BE2C (cell line): ENCODE measurements at regions not wholly inside any gene's neighbourhood (a gene's known extent, or its start where the extent isn't known, plus 50 kb on each side); places are given as distances from the start of the nearest gene placed in this dataset.

Experiments
- DNase-seq: peaks from one replicate; pipeline ENCODE4 v3.0.0-alpha.2; 2020
- H3K27me3 ChIP-seq: fragments of 250-450 bp; sonication (Bioruptor Pico); 2 replicates; pipeline ENCODE4 v1.5.1; 2020; ENCODE audit warnings: mild to moderate bottlenecking
- H3K36me3 ChIP-seq: fragments of 250-450 bp; sonication (Bioruptor Pico); 2 replicates; pipeline ENCODE4 v1.5.1; 2020; ENCODE audit warnings: mild to moderate bottlenecking
- H3K4me1 ChIP-seq: fragments of 250-450 bp; sonication (Bioruptor Pico); 2 replicates; pipeline ENCODE4 v1.5.1; 2020
- H3K4me3 ChIP-seq: 2 replicates; pipeline ENCODE4 v1.5.1; 2011; ENCODE audit warnings: low read depth, low read length
- H3K9me3 ChIP-seq: fragments of 250-450 bp; sonication (Bioruptor Pico); 2 replicates; pipeline ENCODE4 v1.5.1; 2020
- TF ChIP-seq, protein P1 (sequence below): IDR thresholded peaks from 2 replicates; pipeline ENCODE4 v1.5.1; 2012; ENCODE audit warnings: mild to moderate bottlenecking, low read depth, low read length

DNA sequence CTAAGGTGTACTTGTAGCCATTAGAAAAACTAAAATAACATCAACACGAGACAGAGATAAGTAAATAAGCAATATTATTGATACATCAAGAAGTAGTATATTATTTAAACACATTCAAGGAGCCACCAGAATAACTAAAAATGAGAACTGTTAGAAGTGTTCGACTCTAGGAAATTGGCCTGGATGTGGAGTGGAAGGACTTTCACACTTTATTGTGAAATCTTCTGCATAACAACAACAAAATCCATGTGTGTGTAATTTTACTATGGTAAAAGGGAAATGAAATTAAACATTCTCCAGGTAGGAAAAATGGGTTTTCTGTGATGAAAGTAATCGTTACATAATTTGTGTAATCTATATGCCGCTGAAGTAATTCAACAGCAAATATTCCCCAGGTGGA, 96.3 kb upstream of the RNF152 start:
- no peaks in the 10 kb centered on the region for H3K9me3 ChIP-seq
- H3K4me1 ChIP-seq = no peaks in the 10 kb centered on the region
- no peaks in the 10 kb centered on the region for H3K36me3 ChIP-seq
- no peaks in the 10 kb centered on the region for H3K27me3 ChIP-seq
- H3K4me3 ChIP-seq = no peak overlapping the region
- TF ChIP-seq, protein P1, sequence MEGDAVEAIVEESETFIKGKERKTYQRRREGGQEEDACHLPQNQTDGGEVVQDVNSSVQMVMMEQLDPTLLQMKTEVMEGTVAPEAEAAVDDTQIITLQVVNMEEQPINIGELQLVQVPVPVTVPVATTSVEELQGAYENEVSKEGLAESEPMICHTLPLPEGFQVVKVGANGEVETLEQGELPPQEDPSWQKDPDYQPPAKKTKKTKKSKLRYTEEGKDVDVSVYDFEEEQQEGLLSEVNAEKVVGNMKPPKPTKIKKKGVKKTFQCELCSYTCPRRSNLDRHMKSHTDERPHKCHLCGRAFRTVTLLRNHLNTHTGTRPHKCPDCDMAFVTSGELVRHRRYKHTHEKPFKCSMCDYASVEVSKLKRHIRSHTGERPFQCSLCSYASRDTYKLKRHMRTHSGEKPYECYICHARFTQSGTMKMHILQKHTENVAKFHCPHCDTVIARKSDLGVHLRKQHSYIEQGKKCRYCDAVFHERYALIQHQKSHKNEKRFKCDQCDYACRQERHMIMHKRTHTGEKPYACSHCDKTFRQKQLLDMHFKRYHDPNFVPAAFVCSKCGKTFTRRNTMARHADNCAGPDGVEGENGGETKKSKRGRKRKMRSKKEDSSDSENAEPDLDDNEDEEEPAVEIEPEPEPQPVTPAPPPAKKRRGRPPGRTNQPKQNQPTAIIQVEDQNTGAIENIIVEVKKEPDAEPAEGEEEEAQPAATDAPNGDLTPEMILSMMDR = no peak
- no peak for DNase-seq

DNA sequence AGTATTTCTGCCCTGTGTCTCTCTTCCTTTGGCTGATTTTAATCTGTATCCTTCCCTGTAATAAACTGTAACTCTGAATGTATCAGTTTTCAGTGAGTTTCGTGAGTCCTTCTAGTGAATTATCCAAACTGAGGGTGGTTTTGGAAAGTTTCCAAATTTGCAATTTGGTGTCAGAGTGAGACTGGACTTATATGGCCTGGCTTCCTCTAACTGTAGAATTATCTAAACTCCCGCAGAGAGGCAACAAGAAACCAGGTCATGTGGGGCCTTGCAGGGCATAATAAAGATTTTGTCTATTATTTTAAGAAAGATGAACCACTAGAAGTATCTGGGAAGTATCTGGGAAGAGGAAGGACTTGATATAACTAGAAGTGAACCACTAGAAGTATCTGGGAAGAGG, 95.3 kb upstream of the RNF152 start:
- Histone ChIP-seq H3K4me3 (no peak overlapping the region), H3K36me3 (no peaks in the 10 kb centered on the region), H3K27me3 (no peaks in the 10 kb centered on the region), H3K9me3 (no peaks in the 10 kb centered on the region), H3K4me1 (no peaks in the 10 kb centered on the region)
- TF ChIP-seq, protein P1 = no peak
- no peak for DNase-seq

DNA sequence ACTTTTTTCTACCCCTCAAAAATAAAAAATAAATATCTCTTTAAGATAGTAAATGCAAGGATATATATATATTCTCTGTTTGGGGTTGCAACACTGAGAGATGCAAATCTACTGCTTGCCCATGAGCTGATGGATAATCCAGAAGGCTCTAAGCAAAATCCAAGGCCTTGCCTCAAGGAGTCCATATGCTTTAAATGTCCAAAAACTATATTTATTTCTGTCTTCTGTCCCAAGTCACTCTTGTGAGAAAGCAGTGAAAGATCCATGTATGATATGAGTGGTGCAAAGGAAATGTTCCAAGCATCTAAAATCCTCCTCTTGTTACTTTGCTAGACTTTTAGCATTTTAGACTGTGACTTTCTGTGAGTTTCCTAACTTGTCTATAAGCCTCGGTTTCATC, 92.9 kb upstream of the RNF152 start:
- no peak for DNase-seq
- Histone ChIP-seq H3K36me3 (no peaks in the 10 kb centered on the region), H3K27me3 (no peaks in the 10 kb centered on the region), H3K4me3 (no peak overlapping the region), H3K9me3 (no peaks in the 10 kb centered on the region), H3K4me1 (no peaks in the 10 kb centered on the region)
- TF ChIP-seq, protein P1 = no peak

DNA sequence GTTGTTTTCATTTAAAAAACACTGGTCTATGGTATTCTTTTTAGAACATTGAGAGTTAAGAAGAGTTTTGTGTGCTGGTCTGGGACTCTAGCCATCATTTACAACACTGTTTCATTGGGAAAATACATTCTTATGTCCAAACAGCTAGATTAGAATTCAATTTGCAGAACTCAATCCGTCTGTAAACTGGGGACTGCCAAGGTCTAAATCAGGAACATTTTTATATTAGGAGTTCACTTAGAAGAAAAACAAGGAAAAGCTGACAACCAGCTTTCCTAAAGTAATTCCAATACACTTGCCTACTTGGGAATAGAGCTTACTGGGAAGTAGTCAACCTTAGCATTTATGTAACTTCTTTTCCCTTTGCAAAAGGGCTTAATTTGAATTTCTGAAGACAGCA, 91.5 kb upstream of the RNF152 start:
- Histone ChIP-seq H3K36me3 (no peaks in the 10 kb centered on the region), H3K4me3 (no peak overlapping the region), H3K4me1 (no peaks in the 10 kb centered on the region), H3K9me3 (no peaks in the 10 kb centered on the region), H3K27me3 (no peaks in the 10 kb centered on the region)
- no peak for DNase-seq
- TF ChIP-seq, protein P1 = no peak

DNA sequence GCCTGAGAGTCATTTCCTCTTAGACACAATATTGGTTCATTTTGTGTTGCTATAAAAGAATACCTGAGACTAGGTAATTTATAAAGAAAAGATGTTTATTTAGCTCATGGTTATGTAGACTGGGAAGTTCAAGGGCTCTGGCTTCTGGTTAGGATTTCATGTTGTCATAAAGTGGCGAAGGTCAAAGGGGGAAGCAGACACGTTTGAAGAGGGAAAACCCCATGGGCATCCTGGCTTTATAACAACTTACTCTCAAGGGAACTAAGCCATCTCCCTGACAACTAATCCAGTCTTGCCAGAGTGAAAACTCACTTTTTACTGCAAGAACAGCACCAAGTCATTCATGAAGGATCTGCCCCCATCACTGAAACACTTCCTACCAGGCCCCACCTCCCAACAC, 89.7 kb upstream of the RNF152 start:
- Histone ChIP-seq H3K27me3 (no peaks in the 10 kb centered on the region), H3K36me3 (no peaks in the 10 kb centered on the region), H3K4me3 (no peak overlapping the region), H3K4me1 (no peaks in the 10 kb centered on the region), H3K9me3 (no peaks in the 10 kb centered on the region)
- no peak for DNase-seq
- TF ChIP-seq, protein P1 = no peak

DNA sequence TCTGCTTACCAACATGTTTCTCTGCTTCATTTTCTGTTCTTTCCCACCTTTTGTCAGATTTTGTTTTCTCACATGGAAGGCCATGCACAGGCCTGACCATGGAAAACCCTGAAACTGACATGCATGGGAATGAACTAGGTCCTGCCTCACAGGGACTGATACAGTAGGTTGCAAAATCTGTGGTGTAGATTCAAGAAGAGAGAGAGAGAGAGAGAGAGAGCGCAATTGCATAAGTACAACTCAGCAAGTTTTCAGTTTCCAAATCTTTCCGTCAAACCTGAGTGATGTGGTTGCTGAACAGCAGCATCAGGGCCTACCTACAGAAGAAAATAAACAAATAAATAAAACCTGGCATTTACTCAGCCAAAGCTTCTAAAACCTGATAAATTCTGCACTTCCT, 87.5 kb upstream of the RNF152 start:
- TF ChIP-seq, protein P1 = no peak
- no peaks in the 10 kb centered on the region for H3K4me1 ChIP-seq
- no peak for DNase-seq
- no peaks in the 10 kb centered on the region for H3K36me3 ChIP-seq
- no peaks in the 10 kb centered on the region for H3K27me3 ChIP-seq
- H3K9me3 ChIP-seq = no peaks in the 10 kb centered on the region
- H3K4me3 ChIP-seq = no peak overlapping the region
